HG03064 (cell line): ENCODE measurements at regions not wholly inside any gene's neighbourhood (a gene's known extent, or its start where the extent isn't known, plus 50 kb on each side); places are given as distances from the start of the nearest gene placed in this dataset.
"Not testable (repeated sequence)": the region's sequence is repeated elsewhere in the genome, so short reads cannot be mapped to it uniquely, and the experiment has no call there.

Experiments used
- ATAC-seq: cut with Tn5 transposase; IDR thresholded peaks from one replicate; pipeline ENCODE4 v1.9.1; 2021; ENCODE audit warnings: low read depth; ENCODE audit not compliant: unreplicated experiment

GRCh38 chr4:124427095-124427767, 285.3 kb downstream of the ANKRD50 start:
- ATAC-seq, result no peak

GRCh38 chr4:124428648-124429047, 283.9 kb downstream of the ANKRD50 start:
- no peak for ATAC-seq

- no peak for ATAC-seq
Measured at GRCh38 chr4:124429746-124430250, 282.7 kb downstream of the ANKRD50 start.

GRCh38 chr4:124431653-124432192, 280.8 kb downstream of the ANKRD50 start:
- no peak for ATAC-seq

- no peak for ATAC-seq
Measured at GRCh38 chr4:124432500-124432899, 280.0 kb downstream of the ANKRD50 start.

- no peak for ATAC-seq
Measured at GRCh38 chr4:124433044-124433443, 279.5 kb downstream of the ANKRD50 start.

- ATAC-seq, result no peak
Measured at GRCh38 chr4:124433500-124433899, 279.0 kb downstream of the ANKRD50 start.

GRCh38 chr4:124435274-124435950, 277.1 kb downstream of the ANKRD50 start:
- ATAC-seq, result no peak

GRCh38 chr4:124437853-124438495, 274.6 kb downstream of the ANKRD50 start:
- no peak for ATAC-seq

GRCh38 chr4:124445071-124445470, 267.5 kb downstream of the ANKRD50 start:
- no peak for ATAC-seq

- no peak for ATAC-seq
Measured at GRCh38 chr4:124449881-124450280, 262.7 kb downstream of the ANKRD50 start.

GRCh38 chr4:124450851-124451250, 261.7 kb downstream of the ANKRD50 start:
- ATAC-seq, result no peak

GRCh38 chr4:124454772-124455270, 257.7 kb downstream of the ANKRD50 start:
- no peak for ATAC-seq

GRCh38 chr4:124455671-124456070, 256.9 kb downstream of the ANKRD50 start:
- no peak for ATAC-seq

- no peak for ATAC-seq
Measured at GRCh38 chr4:124459196-124459940, 253.2 kb downstream of the ANKRD50 start.

GRCh38 chr4:124459941-124460310, 252.6 kb downstream of the ANKRD50 start:
- ATAC-seq, result no peak

- ATAC-seq, result not testable (repeated sequence)
Measured at GRCh38 chr4:124461592-124461991, 250.9 kb downstream of the ANKRD50 start.

GRCh38 chr4:124462954-124463828, 249.3 kb downstream of the ANKRD50 start:
- ATAC-seq, result no peak

- no peak for ATAC-seq
Measured at GRCh38 chr4:124464836-124465235, 247.7 kb downstream of the ANKRD50 start.
